ENCODE measurements at regions not wholly inside any gene's neighbourhood (a gene's known extent, or its start where the extent isn't known, plus 50 kb on each side); places are given as distances from the start of the nearest gene placed in this dataset.
"Not testable (repeated sequence)": the region's sequence is repeated elsewhere in the genome, so short reads cannot be mapped to it uniquely, and the experiment has no call there.

DNA sequence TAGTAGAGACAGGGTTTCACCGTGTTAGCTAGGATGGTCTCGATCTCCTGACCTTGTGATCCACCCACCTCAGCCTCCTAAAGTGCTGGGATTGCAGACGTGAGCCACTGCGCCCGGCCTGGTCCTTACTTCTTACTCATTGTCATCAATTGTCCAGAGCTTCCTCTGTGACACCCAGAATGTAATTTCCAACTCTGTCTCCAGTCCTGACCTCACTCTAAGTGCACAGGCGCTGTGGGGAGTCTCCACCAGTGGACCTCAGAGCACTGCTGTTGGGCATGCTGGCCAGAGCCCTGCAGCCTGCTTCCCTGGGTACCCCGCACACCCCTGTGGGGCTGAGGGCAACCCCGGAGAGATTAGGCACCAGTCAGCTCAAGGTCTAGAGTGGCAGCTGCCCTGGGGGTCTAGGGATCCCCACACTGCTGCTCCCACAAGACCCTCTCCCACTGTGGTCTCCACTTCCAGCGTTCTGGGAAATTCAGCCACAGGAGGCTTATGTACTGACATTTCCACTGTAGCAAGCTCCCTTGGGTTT, 1140.3 kb downstream of the TBC1D22A start:
- DNase-seq (ENCODE audit: missing footprints) (no peak), ATAC-seq (no peak)
- intact Hi-C loops (cut with DNase I): no loop called here

DNA sequence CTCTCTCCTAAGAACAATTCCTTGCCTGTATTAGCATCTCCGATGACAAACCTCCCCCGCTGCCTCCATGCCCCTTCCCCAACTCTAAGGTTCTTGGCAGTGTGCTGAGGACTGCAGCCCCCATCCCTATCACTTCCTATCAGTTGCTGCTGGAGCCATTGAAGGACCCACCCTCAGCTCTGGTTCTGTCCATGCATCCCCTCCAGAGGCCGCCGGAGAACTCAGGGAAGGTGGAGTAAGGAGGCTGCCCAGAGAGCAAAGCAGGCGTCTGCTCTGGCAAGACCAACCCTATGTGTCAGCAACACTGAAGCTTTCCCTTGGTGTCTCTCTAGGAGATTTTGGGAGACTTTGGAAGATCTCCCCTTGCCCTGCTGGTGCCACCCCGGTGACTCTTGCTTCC, 1139.5 kb downstream of the TBC1D22A start:
- DNase-seq (ENCODE audit: missing footprints) (no peak), ATAC-seq (no peak)
- intact Hi-C loops (cut with DNase I): no loop called here

DNA sequence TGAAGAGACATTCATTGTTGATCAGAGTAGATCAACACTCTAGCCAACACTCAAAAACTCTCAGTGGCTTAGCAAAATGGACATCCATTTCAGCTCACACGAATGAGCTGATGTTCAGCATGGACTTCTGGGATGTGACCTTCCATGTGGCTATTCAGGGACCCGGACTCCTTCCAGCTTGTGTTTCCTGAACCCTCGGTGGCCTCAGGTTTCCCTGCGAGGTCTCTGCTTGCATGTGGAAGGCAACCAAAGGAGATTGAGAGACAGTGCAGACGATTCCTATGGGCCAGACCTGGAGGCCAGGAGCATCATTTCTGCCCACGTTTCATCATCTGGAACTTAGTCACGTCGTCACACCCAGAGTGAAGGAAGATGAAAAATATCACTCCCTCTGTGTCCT, 1137.4 kb downstream of the TBC1D22A start:
- no peak for ATAC-seq
- intact Hi-C loops (cut with DNase I): no loop called here
- DNase-seq (ENCODE audit: missing footprints): no peak

DNA sequence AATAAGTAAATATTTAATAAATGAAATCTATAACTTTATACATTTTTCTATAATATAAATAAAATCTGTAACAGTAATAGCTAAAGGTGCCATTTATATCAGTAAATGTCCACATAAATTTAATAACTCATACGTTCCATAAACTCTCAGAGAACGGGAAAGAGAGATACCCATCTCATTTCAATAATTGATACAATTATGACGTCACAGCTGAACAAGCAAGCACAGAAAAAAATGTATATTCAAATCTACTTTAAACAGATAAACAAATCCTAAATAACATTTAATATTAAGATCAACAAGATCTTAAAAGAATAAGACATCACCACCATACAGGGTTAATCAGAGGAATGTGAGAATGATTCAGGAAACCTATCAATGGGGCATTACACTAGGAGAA, 1136.5 kb downstream of the TBC1D22A start:
- DNase-seq (ENCODE audit: missing footprints): no peak
- no peak for ATAC-seq
- intact Hi-C loops (cut with DNase I): no loop called here

DNA sequence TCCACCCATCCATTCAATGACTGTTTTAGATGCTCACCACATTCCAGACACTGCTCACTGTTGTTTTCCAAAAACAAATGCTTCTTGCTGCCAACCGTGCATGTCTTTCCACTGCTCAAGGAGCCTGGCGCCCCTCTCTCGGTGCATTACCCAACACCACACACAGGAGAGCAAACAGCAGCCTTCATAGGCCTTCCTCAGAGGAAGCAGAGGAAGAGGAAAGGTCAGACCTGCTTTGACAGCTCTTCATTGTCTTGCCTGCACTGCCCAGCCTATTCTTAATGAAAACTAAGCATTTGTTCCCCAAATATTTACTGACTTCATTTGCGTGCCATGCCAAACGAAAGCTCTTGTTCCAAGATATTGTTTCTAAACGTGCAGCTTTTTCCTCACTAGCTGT, 1129.2 kb downstream of the TBC1D22A start:
- DNase-seq (ENCODE audit: missing footprints): no peak
- intact Hi-C loops (cut with DNase I): no loop called here
- ATAC-seq: no peak

DNA sequence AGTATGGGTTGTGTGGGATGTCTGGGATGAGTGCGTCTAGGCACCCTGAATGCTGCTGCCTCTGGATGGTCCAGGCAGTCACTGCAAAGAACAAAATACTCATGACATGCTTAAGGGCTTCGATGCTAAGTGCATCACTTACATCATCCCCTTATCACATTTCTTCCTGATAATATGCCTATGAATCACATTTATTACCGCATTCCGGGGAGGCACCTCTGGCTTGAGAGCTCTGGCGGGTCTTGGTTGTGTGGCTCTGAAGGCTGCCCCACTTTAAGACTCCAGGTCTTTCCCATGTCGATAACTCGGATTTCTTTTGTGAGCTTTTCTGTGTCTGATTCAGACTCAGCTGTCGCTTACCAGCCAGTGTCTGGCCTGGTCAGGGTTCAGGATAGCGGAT, 1126.4 kb downstream of the TBC1D22A start:
- no peak for ATAC-seq
- DNase-seq (ENCODE audit: missing footprints): no peak
- intact Hi-C loops (cut with DNase I): no loop called here

DNA sequence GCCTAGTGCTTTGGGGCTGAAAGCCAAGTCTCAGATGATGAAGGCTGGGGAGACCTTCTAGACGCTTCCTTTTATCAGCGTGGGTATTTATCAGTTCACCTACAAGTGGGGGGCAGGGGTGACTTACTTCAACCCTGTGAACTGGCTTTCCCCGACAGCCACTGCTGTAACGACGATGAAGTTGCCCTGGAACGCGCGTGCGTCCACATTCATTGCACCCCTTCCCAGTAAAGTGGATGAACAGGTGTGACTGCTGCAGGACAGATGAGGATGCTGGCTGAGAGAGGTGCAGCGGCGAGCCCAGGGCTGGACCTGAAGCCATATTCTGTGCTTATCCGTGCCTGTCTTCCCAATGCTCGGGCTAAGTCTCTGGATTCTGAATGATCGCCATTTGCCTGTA, 1122.3 kb downstream of the TBC1D22A start:
- intact Hi-C loops (cut with DNase I): no loop called here
- no peak for DNase-seq (ENCODE audit: missing footprints)
- ATAC-seq: no peak

DNA sequence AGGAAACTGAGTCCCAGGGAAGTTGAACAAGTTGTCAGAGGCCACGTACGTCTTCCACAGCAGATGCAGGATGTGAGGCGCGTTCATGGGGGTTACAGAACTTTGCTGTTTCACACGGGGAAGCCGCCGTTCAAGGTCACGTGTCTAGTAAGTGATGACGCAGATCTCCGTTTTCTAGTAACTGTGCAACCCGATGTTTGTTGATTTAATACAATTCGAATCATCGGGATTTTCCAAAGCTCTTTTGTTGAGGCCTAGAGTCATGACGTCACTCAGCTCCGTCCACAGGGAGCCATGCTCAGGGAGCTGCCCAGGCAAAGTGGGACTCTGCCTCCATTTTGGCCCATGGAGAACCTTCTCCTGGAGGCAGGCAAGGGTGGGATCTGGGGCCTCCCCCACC, 1121.8 kb downstream of the TBC1D22A start:
- intact Hi-C loops (cut with DNase I): no loop called here
- DNase-seq (ENCODE audit: missing footprints) (no peak), ATAC-seq (no peak)

DNA sequence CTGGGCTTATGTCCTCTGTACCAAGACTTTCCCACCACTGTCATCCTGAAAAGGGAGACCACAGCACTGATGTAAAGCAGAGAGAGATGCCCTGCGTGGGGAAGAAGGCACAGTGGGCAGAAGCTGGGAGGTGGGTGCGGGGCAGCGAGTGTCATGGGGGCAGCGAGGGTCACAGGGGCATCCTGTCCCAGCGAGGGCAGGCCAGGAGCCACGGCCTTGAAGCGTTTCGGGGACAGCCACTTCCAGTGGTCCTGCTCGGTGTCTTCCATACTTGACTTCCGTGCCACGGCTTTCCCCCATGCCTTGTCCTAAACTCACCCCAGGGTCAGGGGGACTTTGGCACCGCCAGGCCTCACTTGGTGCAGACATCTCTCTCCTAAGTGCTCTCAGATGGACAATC, 1121.3 kb downstream of the TBC1D22A start:
- intact Hi-C loops (cut with DNase I): no loop called here
- DNase-seq (ENCODE audit: missing footprints) (no peak), ATAC-seq (no peak)

DNA sequence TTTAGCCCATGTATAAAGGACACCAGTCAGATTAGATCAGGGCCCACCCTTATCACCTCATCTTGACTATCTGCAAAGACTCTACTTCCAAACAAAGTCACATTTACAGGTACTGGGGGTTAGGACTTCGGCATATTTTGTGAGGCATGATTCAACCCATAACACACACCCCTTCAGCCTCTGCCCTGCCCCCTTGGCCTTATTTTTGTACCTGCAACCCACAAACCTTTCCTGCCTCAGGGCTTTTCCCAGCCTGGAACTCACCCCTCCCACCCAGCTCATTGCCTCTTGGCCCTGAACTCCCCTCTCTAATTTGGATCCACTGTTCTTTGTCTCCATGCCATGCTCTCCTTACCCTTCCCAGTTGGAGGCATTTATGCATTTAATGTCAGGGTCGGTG, 1116.9 kb downstream of the TBC1D22A start:
- no peak for ATAC-seq
- intact Hi-C loops (cut with DNase I): no loop called here
- DNase-seq (ENCODE audit: missing footprints): no peak

DNA sequence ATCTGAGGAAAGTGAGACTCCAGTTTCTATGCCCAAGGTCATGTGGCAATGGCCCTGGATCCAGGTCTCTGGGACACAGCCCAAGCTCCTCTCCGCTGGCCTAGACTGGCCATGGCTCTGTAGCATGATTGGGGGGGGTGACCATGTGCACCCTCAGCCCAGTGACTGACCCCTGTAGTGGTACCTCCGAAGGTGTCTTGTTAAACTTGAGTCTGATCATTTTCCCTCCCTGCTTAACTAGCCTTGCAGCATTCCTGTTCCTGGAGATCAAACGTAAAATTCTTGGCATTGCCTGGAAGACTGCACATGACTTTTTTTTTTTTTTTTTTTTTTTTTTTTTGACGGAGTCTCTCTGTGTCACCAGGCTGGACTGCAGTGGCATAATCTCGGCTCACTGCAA, 1116.0 kb downstream of the TBC1D22A start:
- no peak for ATAC-seq
- no peak for DNase-seq (ENCODE audit: missing footprints)
- intact Hi-C loops (cut with DNase I): no loop called here

DNA sequence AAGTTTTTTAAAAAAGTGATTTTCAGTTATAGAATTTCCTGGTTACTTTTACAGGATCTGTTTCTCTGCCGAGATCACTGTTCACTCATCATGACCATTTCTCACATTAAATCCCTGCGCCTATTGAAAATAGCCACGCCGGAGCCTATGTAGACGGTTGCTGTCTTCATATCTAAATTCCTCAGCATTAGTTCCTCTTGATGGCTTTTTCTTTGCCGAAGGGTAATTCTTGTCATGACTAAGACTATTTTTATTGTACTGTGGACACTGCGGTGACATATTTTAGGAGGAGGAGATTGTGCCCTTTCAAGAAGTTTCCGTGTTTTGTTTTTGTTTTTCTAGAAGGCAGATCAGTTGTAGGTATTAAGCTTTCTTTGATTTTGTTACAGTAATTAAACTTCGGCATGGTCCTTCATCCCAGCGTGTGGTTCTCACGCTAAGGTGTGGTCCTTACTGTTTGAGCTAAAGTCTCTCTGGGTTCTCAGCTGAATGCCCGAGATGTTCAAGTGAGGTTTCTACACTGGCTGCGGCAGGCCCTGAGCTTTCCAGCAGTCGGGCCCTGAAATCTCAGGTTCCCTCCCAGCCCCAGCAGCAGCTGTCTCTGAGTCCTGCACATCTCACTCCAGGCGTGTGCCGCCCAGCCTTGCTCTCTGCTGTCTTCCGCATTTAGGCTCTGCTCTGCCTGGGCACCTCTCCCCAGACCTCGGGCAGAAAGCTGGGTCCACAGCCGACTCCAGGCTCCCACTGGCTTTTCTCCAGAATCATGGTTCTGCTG, 1110.5 kb downstream of the TBC1D22A start:
- DNase-seq (ENCODE audit: missing footprints): no peak
- ATAC-seq: no peak
- intact Hi-C loops (cut with DNase I): no loop called here

DNA sequence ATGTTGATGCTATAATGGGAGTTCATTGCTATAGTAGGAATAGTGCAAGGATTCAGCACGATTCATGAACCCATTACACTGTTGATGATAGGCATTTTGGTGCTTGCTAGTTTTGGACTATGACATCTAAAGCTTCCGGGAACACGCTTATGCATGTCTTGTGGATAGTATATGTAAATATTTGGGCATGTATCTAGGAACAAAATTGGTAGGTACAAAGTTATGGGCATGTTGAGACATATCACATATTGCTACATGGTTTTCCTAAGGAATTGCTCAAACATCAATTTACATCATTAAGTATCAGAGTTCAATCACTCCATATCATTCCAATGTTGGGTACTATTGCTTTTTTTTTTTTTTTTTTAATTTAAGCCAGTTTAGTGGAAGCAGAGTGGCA, 1103.2 kb downstream of the TBC1D22A start:
- DNase-seq (ENCODE audit: missing footprints): no peak
- intact Hi-C loops (cut with DNase I): no loop called here
- ATAC-seq: no peak

DNA sequence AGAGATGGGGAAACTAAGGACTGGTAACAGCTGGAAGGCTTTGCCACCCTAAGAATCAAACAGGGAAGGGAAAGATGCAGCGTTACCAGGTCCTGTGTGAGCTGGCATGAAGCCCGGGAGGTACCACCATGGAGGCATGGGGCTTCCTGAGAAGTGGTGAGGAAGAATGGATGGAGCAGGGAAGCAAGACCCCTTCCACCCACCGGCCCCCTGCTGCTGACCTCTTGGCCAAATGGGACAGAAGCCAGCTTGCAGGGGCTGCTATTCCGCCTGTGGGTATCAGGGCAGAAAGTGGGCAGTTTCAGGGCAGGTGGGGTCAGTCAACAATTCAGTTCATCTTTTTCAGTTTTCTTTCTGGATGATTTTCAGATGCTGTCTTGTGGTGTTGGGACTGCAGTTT, 1099.9 kb downstream of the TBC1D22A start:
- DNase-seq (ENCODE audit: missing footprints) (no peak), ATAC-seq (no peak)
- intact Hi-C loops (cut with DNase I): no loop called here

DNA sequence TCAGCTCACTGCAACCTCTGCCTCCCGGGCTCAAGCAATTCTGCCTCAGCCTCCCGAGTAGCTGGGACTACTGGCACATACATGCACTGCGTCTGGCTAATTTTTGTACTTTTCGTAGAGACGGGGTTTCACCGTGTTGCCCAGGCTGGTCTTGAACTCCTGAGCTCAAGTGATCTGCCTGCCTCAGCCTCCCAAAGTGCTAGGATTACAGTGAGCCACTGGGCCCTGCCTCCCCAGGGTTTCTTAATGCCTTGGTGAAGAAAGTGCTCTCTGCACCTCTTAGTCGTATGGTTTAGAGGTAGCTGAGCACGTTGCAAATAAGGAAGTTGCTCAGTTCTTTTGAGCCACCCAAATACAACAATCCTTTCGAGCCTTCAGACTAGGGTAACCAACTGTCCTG, 1098.5 kb downstream of the TBC1D22A start:
- intact Hi-C loops (cut with DNase I); DNase-seq (ENCODE audit: missing footprints); ATAC-seq: not testable (repeated sequence)

DNA sequence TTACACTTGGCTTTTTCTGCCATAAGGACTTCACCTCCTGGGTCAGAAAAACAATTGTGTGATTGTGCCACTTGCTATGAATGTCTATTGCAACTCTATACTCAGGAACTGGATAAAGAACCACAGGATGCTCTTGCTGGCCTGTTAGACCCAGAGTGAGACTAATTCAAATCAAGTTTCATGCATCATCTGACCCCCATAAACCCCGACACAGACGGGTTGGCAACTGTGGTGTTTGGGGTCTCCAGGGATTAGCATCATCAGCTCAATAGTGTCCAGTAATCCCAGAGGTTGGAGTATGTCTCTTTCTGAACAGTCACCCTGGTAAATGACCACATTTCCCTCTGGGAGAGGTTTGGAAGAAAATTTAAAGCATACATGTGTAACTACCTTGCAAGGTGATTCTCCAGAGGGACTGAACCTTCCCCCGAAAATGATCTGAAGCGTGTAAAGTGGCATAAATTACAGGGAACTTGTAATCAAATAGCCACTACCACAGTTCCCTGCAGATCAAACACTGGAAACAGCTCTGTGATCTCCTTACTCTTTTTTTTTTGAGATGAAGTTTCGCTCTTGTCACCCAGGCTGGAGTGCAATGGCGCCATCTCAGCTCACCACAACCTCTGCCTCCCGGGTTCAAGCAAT, 1097.6 kb downstream of the TBC1D22A start:
- intact Hi-C loops (cut with DNase I): no loop called here
- no peak for ATAC-seq
- no peak for DNase-seq (ENCODE audit: missing footprints)

DNA sequence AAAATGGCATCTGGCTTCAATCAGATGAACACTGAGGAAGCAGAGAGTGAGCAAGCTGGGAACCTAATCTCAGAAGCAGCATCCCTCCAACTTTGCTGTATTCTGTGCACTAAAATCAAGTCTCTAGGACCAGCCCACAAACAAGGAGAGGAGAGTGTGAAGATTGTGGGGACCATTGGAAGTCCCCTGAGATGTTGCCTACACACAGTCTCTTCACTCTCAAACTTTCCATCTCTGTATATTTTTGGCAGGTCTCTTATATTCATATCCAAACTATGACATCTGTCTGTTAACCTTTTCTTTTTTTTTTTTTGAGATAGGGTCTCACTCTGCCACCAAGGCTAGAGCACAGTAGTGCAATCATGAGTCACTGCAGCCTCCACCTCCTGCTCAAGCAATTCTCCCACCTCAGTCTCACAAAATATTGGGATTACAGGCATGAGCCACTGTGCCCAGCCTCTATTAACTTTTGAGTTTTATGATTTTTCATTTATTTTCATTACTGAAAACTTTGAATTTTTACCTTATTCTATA, 1096.4 kb downstream of the TBC1D22A start:
- ATAC-seq (no peak), DNase-seq (ENCODE audit: missing footprints) (no peak)
- intact Hi-C loops (cut with DNase I): no loop called here

DNA sequence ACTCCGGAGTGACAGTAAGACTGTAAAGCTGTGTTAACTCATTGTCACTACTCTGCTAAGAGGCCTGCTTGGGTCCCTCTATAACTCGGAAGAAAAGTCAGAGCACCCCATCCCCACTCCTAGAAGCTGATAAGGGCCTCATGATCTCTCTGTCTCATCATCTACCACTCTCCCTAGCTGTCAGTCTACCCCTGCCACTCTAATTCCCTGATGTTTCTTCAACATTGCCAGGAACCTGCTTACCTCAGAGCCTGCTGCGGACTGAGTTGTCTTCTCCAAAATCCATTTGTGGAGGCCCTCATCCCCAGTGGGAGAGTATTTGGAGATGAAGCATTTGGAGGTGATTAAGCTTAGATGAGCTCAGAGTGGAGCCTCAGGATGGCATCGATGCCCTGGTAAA, 1092.2 kb downstream of the TBC1D22A start:
- intact Hi-C loops (cut with DNase I): no loop called here
- DNase-seq (ENCODE audit: missing footprints) (no peak), ATAC-seq (no peak)

DNA sequence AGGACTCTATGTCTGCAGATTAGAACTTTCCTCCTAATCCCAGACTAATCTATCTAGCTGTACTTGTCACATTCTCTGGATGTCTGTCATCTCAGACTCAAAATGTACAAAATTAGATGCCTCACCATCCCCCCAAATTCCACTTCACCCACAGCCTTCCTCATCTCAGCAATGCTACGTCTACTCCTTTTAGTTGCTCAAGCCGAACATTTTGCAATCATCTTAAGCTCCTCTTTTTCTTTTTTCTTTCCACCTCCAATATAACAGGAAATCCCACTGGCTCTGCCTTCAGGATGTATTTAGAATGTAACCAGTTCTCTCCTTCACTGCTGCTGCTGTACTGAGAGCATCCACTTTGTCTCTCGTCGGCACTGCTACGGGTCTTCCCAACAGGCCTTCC, 1091.8 kb downstream of the TBC1D22A start:
- no peak for ATAC-seq
- DNase-seq (ENCODE audit: missing footprints): no peak
- intact Hi-C loops (cut with DNase I): no loop called here

DNA sequence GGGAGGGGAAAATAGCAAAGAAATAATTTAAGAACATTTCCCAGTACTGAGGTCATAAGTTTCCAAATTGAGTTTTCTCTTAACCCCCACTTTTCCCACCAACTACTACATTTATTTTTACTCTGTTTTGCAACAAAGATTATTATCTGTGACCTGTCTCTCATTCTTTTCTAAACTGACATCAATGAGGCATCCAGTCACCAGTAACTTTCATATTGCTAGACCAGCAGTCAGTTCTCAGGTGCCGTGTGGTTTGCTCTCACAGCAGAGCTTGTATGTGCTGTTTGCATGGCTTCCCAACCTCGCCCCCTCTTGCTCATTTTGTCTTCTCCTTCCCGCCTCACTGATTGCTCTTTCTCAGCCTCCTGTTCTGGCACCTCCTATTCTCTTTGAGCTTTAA, 1091.3 kb downstream of the TBC1D22A start:
- ATAC-seq: no peak
- intact Hi-C loops (cut with DNase I): no loop called here
- no peak for DNase-seq (ENCODE audit: missing footprints)

Data from Right ventricle myocardium inferior (tissue), 1 donor.